Bronchial epithelial cell (primary cell): ENCODE measurements at regions not wholly inside any gene's neighbourhood (a gene's known extent, or its start where the extent isn't known, plus 50 kb on each side); places are given as distances from the start of the nearest gene placed in this dataset.

Source experiments
- DNase-seq: peaks from one replicate; pipeline ENCODE4 v3.0.0-alpha.2; 2010; ENCODE audit warnings: low read depth
- FAIRE-seq: peaks from 2 replicates; lab custom pipeline; 2011; peaks lifted over from hg19 to GRCh38; lab: Jason Lieb, UNC
- H3K27me3 ChIP-seq: 2 replicates; pipeline ENCODE4 v1.5.1; 2011; ENCODE audit warnings: low read length; ENCODE audit not compliant: control insufficient read depth, insufficient read depth
- H3K36me3 ChIP-seq: 2 replicates; pipeline ENCODE4 v1.5.1; 2011; ENCODE audit warnings: low read length; ENCODE audit not compliant: control insufficient read depth, insufficient read depth
- H3K4me3 ChIP-seq: 2 replicates; pipeline ENCODE4 v1.5.1; 2011; ENCODE audit warnings: mild to moderate bottlenecking, low read depth, low read length, control low read depth
- TF ChIP-seq, protein P1 (sequence below): IDR thresholded peaks from 2 replicates; pipeline ENCODE4 v1.5.1; 2011; ENCODE audit warnings: mild to moderate bottlenecking, moderate library complexity, low read length, control low read depth, inconsistent platforms; ENCODE audit not compliant: insufficient read depth, severe bottlenecking

DNA sequence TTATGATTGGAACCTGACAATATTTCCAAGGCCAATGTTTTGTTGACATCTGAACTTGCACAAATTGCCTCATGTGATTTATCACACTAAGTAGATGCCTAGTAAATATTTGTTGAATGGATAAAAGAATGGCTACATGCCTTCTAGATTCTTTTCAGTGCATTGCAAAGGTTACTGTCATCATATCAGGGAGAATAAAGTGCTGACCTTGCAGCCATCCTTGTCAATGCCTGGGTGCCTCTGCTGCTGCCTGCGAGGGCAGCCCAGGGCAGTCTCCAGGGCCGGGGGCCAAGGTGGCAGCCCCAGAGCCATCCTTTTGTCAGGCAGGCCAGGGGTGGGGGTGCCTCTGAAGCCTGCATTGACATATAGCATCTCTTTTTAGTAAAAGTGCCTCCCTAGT is 325.6 kb upstream of the MTNR1B start:
- no peak for FAIRE-seq
- no peaks in the 10 kb centered on the region for H3K27me3 ChIP-seq

DNA sequence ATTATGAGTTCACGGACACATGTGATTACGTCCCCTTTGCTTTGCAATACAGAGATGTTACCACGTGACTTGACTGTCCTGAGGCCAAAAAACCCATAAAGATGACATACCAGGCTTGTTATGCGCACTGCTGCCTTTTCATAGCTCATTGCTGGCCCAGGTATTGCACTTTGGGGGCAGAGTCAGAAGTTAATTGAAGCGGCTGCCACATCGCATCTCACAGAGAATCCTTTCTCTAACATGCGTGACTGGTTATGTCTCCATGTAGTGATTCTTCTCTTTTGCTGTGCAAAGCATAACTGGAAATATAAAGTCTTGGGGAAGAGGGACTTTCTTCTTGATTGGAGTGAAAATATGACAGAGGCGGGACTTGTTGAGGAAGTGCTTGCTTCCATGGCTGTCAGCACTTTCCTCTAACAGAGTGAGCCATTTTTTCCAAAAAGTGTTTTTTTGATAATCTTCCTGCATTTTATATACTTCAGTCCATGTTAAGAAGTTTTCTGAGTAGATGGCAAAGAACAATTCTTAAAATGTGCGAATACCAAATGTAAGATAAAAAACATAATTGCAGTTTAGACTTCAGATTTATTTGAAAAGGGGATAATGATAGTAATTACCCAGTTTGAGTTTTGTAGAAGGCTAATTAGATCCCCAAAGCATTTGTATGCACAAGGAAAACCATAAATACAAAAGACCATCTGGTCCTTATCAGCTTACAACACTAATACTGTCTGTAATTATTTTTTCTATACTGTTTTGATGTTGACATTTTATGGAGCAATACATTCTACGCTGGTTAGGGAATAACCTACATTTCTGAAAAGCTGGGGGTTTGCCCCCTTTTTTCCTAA is 324.6 kb upstream of the MTNR1B start:
- TF ChIP-seq, protein P1, sequence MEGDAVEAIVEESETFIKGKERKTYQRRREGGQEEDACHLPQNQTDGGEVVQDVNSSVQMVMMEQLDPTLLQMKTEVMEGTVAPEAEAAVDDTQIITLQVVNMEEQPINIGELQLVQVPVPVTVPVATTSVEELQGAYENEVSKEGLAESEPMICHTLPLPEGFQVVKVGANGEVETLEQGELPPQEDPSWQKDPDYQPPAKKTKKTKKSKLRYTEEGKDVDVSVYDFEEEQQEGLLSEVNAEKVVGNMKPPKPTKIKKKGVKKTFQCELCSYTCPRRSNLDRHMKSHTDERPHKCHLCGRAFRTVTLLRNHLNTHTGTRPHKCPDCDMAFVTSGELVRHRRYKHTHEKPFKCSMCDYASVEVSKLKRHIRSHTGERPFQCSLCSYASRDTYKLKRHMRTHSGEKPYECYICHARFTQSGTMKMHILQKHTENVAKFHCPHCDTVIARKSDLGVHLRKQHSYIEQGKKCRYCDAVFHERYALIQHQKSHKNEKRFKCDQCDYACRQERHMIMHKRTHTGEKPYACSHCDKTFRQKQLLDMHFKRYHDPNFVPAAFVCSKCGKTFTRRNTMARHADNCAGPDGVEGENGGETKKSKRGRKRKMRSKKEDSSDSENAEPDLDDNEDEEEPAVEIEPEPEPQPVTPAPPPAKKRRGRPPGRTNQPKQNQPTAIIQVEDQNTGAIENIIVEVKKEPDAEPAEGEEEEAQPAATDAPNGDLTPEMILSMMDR = no peak
- Histone ChIP-seq H3K27me3 (no peaks in the 10 kb centered on the region), H3K36me3 (no peaks in the 10 kb centered on the region), H3K4me3 (no peak overlapping the region)
- DNase-seq (no peak), FAIRE-seq (no peak)

More for the DNA sequence above, 325.6 kb upstream of the MTNR1B start:
- DNase-seq = no peak
- TF ChIP-seq, protein P1 = no peak
- Histone ChIP-seq H3K4me3 (no peak overlapping the region), H3K36me3 (no peaks in the 10 kb centered on the region)

DNA sequence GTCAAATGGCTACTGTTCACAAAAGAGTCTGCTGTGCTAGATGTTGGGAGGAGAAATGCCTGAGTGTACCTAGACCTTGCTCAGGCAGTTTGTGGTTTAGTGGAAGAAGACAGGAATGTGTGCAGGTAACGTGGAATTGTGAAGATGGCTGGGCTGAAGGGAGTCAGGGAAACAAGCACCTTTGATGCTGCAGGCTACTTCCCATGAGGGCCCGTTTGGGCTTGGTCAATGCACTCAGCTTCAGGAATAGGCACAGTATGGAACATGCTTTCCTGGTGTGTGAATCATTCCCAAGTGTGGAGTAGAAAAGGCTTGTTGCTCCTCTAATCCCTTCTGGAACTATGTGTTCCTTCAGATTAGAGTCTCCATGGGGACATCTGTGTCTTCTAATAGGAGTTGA is 318.3 kb upstream of the MTNR1B start:
- FAIRE-seq = no peak
- no peaks in the 10 kb centered on the region for H3K27me3 ChIP-seq
- no peak for DNase-seq
- no peaks in the 10 kb centered on the region for H3K36me3 ChIP-seq
- H3K4me3 ChIP-seq = no peak overlapping the region
- TF ChIP-seq, protein P1 = no peak

DNA sequence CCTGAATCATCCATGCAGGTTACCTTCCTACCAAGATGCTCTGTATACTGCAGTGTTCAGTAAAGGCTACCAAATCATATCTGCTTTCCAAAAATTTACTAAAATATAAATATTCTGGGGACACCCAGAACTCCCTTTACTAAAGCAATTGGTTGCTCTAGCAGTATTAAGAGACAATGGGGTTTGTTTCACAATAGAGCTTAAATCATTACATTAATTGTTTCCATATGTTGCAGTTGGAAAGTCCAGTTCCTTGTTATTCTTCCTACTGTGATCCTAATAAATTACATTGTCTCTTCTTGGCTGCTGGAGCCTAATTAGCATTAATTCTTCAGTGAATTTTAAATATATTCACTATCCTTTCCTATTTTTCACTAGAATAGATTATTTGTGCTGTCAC is 316.0 kb upstream of the MTNR1B start:
- Histone ChIP-seq H3K36me3 (no peaks in the 10 kb centered on the region), H3K4me3 (no peak overlapping the region), H3K27me3 (no peaks in the 10 kb centered on the region)
- FAIRE-seq (no peak), DNase-seq (no peak)
- TF ChIP-seq, protein P1 = no peak

DNA sequence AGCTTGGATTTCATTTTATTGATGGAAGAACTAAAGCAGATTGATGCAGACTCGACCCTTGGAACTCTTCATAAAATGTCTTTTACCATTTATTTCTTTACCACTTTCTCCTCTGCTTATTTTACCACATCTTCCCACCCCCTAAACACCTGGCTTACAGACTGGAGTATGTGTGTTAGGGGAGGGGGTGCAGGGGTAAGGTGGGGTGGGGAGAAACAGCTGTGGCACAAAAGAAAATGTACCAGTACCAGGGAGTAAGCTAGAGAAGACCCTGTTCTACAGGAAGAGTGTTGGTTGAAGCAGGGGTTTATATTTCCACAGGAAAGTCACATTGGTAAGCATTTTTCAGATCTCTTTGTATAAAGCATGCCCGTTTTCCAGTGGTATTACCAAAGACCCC is 312.7 kb upstream of the MTNR1B start:
- no peak for FAIRE-seq
- H3K27me3 ChIP-seq = no peaks in the 10 kb centered on the region
- TF ChIP-seq, protein P1 = no peak
- no peak overlapping the region for H3K4me3 ChIP-seq
- no peaks in the 10 kb centered on the region for H3K36me3 ChIP-seq
- DNase-seq = no peak
